Mesendoderm (in vitro differentiated cells): ENCODE measurements at regions not wholly inside any gene's neighbourhood (a gene's known extent, or its start where the extent isn't known, plus 50 kb on each side); places are given as distances from the start of the nearest gene placed in this dataset.
"Not testable (repeated sequence)": the region's sequence is repeated elsewhere in the genome, so short reads cannot be mapped to it uniquely, and the experiment has no call there.

Experiments
- DNase-seq: peaks from one replicate; pipeline ENCODE4 v3.0.0; 2013
- H2AK5ac ChIP-seq: 2 replicates; pipeline ENCODE4 v1.6.1; 2013; ENCODE audit warnings: low read length, inconsistent platforms
- H2BK120ac ChIP-seq: 2 replicates; pipeline ENCODE4 v1.6.1; 2013; ENCODE audit warnings: low read depth, mild to moderate bottlenecking, low read length, moderate library complexity, mixed read lengths
- H2BK15ac ChIP-seq: replicated peaks from 2 replicates; pipeline ENCODE4 v1.6.1; 2013; ENCODE audit warnings: low read depth, mild to moderate bottlenecking, moderate library complexity
- H2BK5ac ChIP-seq: 2 replicates; pipeline ENCODE4 v1.6.1; 2013; ENCODE audit warnings: low read length, inconsistent platforms
- H3K18ac ChIP-seq: 2 replicates; pipeline ENCODE4 v1.6.1; 2013; ENCODE audit warnings: mild to moderate bottlenecking, low read length, mixed read lengths
- H3K23ac ChIP-seq: one replicate; pipeline ENCODE4 v1.6.1; 2013; ENCODE audit warnings: low read length
- H3K27ac ChIP-seq: 2 replicates; pipeline ENCODE4 v1.5.1; 2013; ENCODE audit warnings: low read depth, mild to moderate bottlenecking, inconsistent platforms, low read length, moderate library complexity
- H3K27me3 ChIP-seq: 2 replicates; pipeline ENCODE4 v1.6.1; 2013; ENCODE audit warnings: low read length, control low read depth, mild to moderate bottlenecking, inconsistent platforms; ENCODE audit not compliant: insufficient read depth, poor library complexity
- H3K36me3 ChIP-seq: 2 replicates; pipeline ENCODE4 v1.6.1; 2013; ENCODE audit warnings: low read length, inconsistent platforms; ENCODE audit not compliant: control insufficient read depth, insufficient read depth
- H3K4ac ChIP-seq: one replicate; pipeline ENCODE4 v1.6.1; 2013; ENCODE audit warnings: low read depth, mild to moderate bottlenecking, low read length, moderate library complexity
- H3K4me1 ChIP-seq: 2 replicates; pipeline ENCODE4 v1.6.1; 2013; ENCODE audit warnings: low read depth, low read length, inconsistent platforms; ENCODE audit not compliant: control insufficient read depth
- H3K4me2 ChIP-seq: 2 replicates; pipeline ENCODE4 v1.6.1; 2013; ENCODE audit warnings: low read length
- H3K4me3 ChIP-seq: 2 replicates; pipeline ENCODE4 v1.5.1; 2013; ENCODE audit warnings: mild to moderate bottlenecking, low read length
- H3K56ac ChIP-seq: one replicate; pipeline ENCODE4 v1.6.1; 2013; ENCODE audit warnings: low read length
- H3K79me1 ChIP-seq: 2 replicates; pipeline ENCODE4 v1.6.1; 2013; ENCODE audit warnings: low read length, inconsistent platforms
- H3K79me2 ChIP-seq: 2 replicates; pipeline ENCODE4 v1.6.1; 2013; ENCODE audit warnings: mild to moderate bottlenecking, low read length; ENCODE audit not compliant: control insufficient read depth, insufficient read depth
- H3K9ac ChIP-seq: 2 replicates; pipeline ENCODE4 v1.6.1; 2013; ENCODE audit warnings: low read length, inconsistent platforms
- H4K5ac ChIP-seq: one replicate; pipeline ENCODE4 v1.6.1; 2013; ENCODE audit warnings: low read length
- H4K8ac ChIP-seq: one replicate; pipeline ENCODE4 v1.6.1; 2013; ENCODE audit warnings: low read depth, mild to moderate bottlenecking, control low read depth, low read length, moderate library complexity
- WGBS: extraction: QIAGEN DNeasy Blood & Tissue Kit; methylation state at CpG from one replicate; pipeline ENCODE4 v1.1.7; 2013; ENCODE audit warnings: low lambda C conversion rate, missing lambda C conversion rate; ENCODE audit not compliant: insufficient coverage; ENCODE audit errors: extremely low coverage; 5-methylcytosine and 5-hydroxymethylcytosine counted together

DNA sequence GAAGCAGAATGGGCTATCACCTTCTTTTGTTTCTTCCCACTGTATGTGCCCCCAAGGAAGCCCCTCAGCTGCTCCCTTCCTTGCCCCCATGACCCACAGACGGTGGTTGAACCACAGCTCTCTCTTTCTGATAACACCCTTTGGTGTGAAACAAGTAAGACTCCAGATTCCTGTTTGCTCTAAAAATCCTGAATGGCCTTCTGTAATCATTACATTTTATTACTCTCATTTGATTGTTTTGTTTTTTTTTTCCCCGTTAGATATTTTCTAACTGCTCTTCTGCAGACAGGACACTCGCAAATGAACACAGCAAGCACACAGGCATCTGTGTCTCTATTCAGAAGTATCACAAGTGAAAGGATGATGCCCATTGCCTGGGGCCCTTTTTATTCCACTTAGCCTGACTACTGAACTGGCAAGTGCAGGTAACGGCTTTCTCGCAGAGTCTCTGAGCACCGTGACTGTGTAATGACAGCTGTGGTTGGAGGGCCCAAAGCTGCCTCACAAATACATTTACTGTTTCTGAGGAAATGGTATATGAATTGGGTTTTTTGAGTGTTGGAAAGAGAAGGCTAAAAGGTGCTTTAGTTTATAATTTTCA lies 59.3 kb downstream of the OXGR1 start:
- H4K8ac ChIP-seq = no peak overlapping the region
- H2BK5ac ChIP-seq = no peak overlapping the region
- H3K23ac ChIP-seq = no peak overlapping the region
- no peaks in the 10 kb centered on the region for H3K4me1 ChIP-seq
- H2BK15ac ChIP-seq = no peak overlapping the region
- no peak overlapping the region for H3K4ac ChIP-seq
- H3K56ac ChIP-seq = no peak overlapping the region
- WGBS = no CpG with 5 or more reads among the region's 6 CpGs
- H3K4me3 ChIP-seq = no peak overlapping the region
- no peaks in the 10 kb centered on the region for H3K79me2 ChIP-seq
- H3K9ac ChIP-seq = no peak overlapping the region
- H3K4me2 ChIP-seq = no peak overlapping the region
- no peak overlapping the region for H2BK120ac ChIP-seq
- no peaks in the 10 kb centered on the region for H3K27me3 ChIP-seq
- H3K18ac ChIP-seq = no peak overlapping the region
- H2AK5ac ChIP-seq = no peak overlapping the region
- no peaks in the 10 kb centered on the region for H3K36me3 ChIP-seq
- no peak overlapping the region for H4K5ac ChIP-seq
- H3K79me1 ChIP-seq = no peaks in the 10 kb centered on the region
- no peak overlapping the region for H3K27ac ChIP-seq
- no peak for DNase-seq

DNA sequence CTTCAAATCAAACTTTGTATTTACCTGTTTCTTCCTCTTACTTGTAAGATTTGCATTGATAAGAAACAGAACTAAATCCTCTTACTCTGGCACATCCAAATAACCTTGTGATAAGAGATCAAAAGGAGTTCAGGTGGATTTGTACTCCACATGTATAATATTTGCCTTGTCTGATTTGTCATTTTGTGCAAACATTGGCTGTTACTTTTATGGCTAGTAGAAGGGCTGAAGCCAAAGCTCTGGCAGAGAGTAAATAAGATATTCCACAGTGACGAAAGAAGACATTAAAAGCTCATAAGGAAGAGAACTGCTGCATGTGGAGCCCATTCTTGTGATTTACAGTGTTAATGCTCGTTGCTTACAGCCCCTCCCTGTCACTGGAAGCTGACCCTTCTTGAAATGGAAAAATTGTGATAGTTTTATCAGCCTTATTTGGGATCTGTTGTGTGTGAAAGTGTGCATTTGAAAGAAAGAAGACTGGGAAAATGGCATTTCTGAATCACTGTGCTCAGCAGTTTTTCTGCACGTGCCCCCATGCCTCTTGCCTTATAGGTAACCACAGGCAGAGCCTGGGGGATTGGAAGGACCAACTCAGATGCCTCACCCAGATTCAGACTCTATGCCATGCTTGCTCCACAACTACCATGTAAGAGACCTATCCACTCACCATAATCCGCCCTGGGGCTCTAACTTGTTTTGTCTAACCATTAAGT lies 68.2 kb downstream of the OXGR1 start:
- Histone ChIP-seq H3K4me1 (no peaks in the 10 kb centered on the region), H2BK120ac (no peak overlapping the region), H3K56ac (no peak overlapping the region), H4K5ac (no peak overlapping the region), H3K9ac (no peak overlapping the region), H2BK15ac (no peak overlapping the region), H3K4me3 (no peak overlapping the region), H3K4me2 (no peak overlapping the region), H3K79me2 (no peaks in the 10 kb centered on the region), H3K27ac (no peak overlapping the region), H3K36me3 (no peaks in the 10 kb centered on the region), H2AK5ac (no peak overlapping the region), H3K4ac (no peak overlapping the region), H4K8ac (no peak overlapping the region), H2BK5ac (no peak overlapping the region), H3K79me1 (no peaks in the 10 kb centered on the region), H3K23ac (no peak overlapping the region), H3K27me3 (no peaks in the 10 kb centered on the region), H3K18ac (no peak overlapping the region)
- DNase-seq = no peak
- no CpG with 5 or more reads among the region's 4 CpGs for WGBS

DNA sequence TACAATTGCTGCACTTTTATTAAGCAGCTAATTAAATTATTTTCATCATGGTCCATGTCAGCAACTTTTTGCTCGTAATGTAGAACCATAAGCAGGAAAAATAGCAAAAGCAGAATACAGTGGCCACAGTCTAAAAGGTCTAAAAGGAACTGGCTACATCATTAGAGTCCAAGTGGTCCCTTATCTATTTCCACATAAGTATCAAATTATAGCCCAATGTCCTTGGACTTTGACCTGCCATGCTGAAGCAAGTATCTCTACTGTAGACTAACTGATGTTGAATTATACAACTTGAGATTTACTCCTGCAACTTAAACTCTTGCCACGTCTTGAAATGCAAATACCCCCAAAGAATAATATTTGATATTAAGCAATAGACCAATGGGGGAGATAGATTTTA lies 68.8 kb downstream of the OXGR1 start:
- Histone ChIP-seq H3K79me1 (no peaks in the 10 kb centered on the region), H3K56ac (no peak overlapping the region), H3K36me3 (no peaks in the 10 kb centered on the region), H2AK5ac (no peak overlapping the region), H3K4me1 (no peaks in the 10 kb centered on the region), H2BK120ac (no peak overlapping the region), H3K4me2 (no peak overlapping the region), H3K9ac (no peak overlapping the region), H4K8ac (no peak overlapping the region), H3K23ac (no peak overlapping the region), H3K27ac (no peak overlapping the region), H3K4me3 (no peak overlapping the region), H3K4ac (no peak overlapping the region), H3K27me3 (no peaks in the 10 kb centered on the region), H3K79me2 (no peaks in the 10 kb centered on the region), H2BK5ac (no peak overlapping the region), H2BK15ac (no peak overlapping the region), H3K18ac (no peak overlapping the region), H4K5ac (no peak overlapping the region)
- no CpG with 5 or more reads among the region's 2 CpGs for WGBS
- no peak for DNase-seq

DNA sequence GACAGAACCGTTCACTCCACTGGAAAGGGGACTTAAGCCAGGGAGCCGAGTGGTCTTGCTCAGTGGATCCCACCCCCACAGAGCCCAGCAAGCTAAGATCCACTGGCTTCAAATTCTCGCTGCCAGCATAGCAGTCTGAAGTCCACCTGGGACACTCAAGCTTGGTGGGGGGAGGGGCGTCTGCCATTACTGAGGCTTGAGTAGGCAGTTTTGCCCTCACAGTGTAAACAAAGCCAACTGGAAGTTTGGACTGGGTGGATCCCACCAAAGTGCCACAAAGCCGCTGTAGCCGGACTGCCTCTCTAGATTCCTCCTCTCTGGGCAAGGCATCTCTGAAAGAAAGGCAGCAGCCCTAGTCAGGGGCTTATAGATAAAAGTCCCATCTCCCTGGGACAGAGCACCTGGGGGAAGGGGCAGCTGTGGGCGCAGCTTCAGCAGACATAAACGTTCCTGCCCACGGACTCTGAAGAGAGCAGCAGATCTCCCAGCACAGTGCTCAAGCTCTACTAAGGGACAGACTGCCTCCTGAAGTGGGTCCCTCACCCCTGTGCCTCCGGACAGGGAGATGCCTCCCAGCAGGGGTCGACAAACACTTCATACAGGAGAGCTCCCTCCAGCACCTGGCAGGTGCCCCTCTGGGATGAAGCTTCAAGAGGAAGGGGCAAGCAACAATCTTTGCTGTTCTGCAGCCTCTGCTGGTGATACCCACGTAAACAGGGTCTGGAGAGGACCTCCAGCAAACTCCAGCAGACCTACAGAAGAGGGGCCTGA lies 75.2 kb downstream of the OXGR1 start:
- not testable (repeated sequence) for H3K79me1 ChIP-seq, H3K18ac ChIP-seq, H3K27ac ChIP-seq, DNase-seq, H3K9ac ChIP-seq, H3K27me3 ChIP-seq, H2BK120ac ChIP-seq, H2AK5ac ChIP-seq, H3K23ac ChIP-seq, H3K4ac ChIP-seq, H4K8ac ChIP-seq, H3K4me3 ChIP-seq, H3K4me2 ChIP-seq, H3K36me3 ChIP-seq, H2BK5ac ChIP-seq, H2BK15ac ChIP-seq, H3K4me1 ChIP-seq, H4K5ac ChIP-seq, H3K56ac ChIP-seq, H3K79me2 ChIP-seq
- WGBS = no CpG with 5 or more reads among the region's 12 CpGs

DNA sequence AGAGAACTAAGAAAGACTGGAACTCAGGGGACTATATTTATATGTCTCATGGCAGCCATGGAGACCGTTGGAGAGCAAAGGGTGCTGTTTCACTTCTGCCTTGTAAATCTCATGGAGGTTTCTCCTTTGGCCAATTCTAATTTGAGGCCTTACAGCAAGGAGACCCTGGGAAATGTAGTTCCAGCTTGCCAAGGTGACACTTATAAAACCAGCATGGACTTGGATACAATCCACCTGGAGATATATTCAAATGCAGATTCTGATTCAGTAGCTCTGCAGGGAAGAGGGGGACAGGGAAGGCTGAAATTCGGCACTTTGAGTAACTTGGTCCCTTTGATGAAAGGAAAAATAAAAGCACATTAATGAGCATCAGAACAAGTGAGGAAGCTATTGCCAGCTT lies 90.0 kb downstream of the OXGR1 start:
- H3K4me3 ChIP-seq = no peak overlapping the region
- H3K36me3 ChIP-seq = no peaks in the 10 kb centered on the region
- H2BK120ac ChIP-seq = no peak overlapping the region
- H3K4ac ChIP-seq = no peak overlapping the region
- no peak for DNase-seq
- H2BK15ac ChIP-seq = no peak overlapping the region
- no peak overlapping the region for H4K5ac ChIP-seq
- no peaks in the 10 kb centered on the region for H3K27me3 ChIP-seq
- peaks cover 2% of the 10 kb centered on the region for H3K4me1 ChIP-seq
- no peak overlapping the region for H3K18ac ChIP-seq
- no peak overlapping the region for H3K4me2 ChIP-seq
- H3K79me2 ChIP-seq = no peaks in the 10 kb centered on the region
- H3K56ac ChIP-seq = no peak overlapping the region
- no peak overlapping the region for H3K27ac ChIP-seq
- H3K79me1 ChIP-seq = no peaks in the 10 kb centered on the region
- WGBS = no CpG with 5 or more reads among the region's 2 CpGs
- no peak overlapping the region for H3K23ac ChIP-seq
- no peak overlapping the region for H3K9ac ChIP-seq
- H4K8ac ChIP-seq = no peak overlapping the region
- H2BK5ac ChIP-seq = no peak overlapping the region
- no peak overlapping the region for H2AK5ac ChIP-seq
